MM.1S (cell line): ENCODE measurements at regions not wholly inside any gene's neighbourhood (a gene's known extent, or its start where the extent isn't known, plus 50 kb on each side); places are given as distances from the start of the nearest gene placed in this dataset.

Source experiments
- EZH2 ChIP-seq: fragments of 300-600 bp; sonication (generic); optimal IDR thresholded peaks from 2 replicates; pipeline ENCODE3; 2017; ENCODE audit warnings: low read depth, mild to moderate bottlenecking, antibody characterized with exemption, low read length, mixed read lengths
- TF ChIP-seq, protein P1 (sequence below): fragments of 300-600 bp; sonication (generic); IDR thresholded peaks from 2 replicates; pipeline ENCODE4 v1.5.1; 2016; ENCODE audit warnings: antibody characterized with exemption, low read length, mixed read lengths

DNA sequence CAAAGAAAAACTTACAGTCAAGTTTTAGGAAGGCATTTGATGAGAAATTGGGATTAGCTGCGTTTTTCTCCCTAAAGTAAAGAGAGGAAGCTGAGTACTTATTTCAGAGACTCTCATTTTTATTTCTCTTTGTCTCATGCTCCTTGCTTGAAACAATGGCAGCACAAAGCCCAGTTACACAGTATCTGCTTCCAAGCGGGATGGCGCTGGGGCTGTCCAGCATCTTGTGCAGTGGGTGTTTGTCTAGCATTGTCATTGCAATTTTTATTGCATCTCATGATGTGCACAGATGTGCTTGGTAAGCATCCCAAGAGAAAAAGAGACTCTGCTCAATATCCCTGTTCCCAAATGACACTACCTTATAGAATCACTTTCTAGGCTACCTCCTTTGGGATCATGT is 102.8 kb upstream of the ZNF521 start:
- TF ChIP-seq, protein P1, sequence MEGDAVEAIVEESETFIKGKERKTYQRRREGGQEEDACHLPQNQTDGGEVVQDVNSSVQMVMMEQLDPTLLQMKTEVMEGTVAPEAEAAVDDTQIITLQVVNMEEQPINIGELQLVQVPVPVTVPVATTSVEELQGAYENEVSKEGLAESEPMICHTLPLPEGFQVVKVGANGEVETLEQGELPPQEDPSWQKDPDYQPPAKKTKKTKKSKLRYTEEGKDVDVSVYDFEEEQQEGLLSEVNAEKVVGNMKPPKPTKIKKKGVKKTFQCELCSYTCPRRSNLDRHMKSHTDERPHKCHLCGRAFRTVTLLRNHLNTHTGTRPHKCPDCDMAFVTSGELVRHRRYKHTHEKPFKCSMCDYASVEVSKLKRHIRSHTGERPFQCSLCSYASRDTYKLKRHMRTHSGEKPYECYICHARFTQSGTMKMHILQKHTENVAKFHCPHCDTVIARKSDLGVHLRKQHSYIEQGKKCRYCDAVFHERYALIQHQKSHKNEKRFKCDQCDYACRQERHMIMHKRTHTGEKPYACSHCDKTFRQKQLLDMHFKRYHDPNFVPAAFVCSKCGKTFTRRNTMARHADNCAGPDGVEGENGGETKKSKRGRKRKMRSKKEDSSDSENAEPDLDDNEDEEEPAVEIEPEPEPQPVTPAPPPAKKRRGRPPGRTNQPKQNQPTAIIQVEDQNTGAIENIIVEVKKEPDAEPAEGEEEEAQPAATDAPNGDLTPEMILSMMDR: no peak
- no peak for TF ChIP-seq EZH2
